ENCODE measurements at regions not wholly inside any gene's neighbourhood (a gene's known extent, or its start where the extent isn't known, plus 50 kb on each side); places are given as distances from the start of the nearest gene placed in this dataset.

DNA sequence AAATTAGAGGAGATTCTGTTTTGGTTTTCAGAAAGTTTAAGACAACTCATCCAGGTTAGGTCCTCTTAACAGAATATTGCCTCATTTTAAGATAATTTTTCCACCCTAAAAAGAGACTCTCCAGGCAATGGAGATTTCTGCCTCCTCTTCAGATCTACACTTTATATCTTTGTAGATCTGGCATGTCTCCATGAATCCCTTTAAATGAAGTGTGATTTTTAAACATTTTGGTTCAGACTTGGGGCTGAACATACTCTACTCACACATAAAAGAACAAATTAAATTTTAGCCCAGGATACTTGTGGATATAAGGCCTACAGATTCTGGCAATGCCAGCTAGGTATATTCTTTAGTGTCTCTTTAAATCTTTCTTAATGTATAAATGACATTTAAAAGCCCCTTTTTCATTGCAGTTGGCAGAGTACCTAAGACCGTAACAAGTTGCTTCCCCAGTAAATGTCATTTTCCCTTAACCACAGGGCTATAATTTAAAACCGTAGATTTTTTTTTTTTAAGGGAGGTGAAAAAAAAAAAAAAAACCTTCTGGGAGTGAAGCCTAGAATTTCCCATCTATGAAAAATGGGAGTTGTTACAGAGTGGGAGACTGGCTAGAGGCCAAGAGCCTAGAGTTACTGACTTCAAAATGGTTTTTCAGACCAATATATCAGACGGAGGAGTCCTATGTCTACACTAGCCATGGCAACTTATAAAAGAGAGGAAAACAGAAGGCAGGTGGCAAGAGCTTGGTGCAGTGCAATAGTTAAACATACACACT is 207.8 kb upstream of the TARS1 start:
- no peaks in the 10 kb centered on the region for H3K4me1 Mint-ChIP-seq (ENCODE audit: insufficient read depth, unreplicated experiment)
- TF ChIP-seq, protein P1, sequence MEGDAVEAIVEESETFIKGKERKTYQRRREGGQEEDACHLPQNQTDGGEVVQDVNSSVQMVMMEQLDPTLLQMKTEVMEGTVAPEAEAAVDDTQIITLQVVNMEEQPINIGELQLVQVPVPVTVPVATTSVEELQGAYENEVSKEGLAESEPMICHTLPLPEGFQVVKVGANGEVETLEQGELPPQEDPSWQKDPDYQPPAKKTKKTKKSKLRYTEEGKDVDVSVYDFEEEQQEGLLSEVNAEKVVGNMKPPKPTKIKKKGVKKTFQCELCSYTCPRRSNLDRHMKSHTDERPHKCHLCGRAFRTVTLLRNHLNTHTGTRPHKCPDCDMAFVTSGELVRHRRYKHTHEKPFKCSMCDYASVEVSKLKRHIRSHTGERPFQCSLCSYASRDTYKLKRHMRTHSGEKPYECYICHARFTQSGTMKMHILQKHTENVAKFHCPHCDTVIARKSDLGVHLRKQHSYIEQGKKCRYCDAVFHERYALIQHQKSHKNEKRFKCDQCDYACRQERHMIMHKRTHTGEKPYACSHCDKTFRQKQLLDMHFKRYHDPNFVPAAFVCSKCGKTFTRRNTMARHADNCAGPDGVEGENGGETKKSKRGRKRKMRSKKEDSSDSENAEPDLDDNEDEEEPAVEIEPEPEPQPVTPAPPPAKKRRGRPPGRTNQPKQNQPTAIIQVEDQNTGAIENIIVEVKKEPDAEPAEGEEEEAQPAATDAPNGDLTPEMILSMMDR (IDR thresholded peaks at IDR 0.05; ENCODE audit: unreplicated experiment): no peak
- ChIA-PET CTCF (interaction anchor here (0.7 kb wide), 1 partner anchor 181 kb away, joined by 3 read pairs; no protein-coding TSS in a partner anchor), POLR2A (interaction anchor here (0.6 kb wide), 1 partner anchor 13 kb away, joined by 4 read pairs; no protein-coding TSS in a partner anchor)
- DNase-seq (ENCODE audit: unreplicated experiment): no peak
- H3K9me3 Mint-ChIP-seq (ENCODE audit: unreplicated experiment): no peaks in the 10 kb centered on the region
- intact Hi-C loops (cut with micrococcal nuclease): no loop called here
- no peak overlapping the region for H3K4me3 Mint-ChIP-seq (ENCODE audit: unreplicated experiment)
- no peaks in the 10 kb centered on the region for H3K36me3 Mint-ChIP-seq (ENCODE audit: insufficient read depth, unreplicated experiment)
- H3K27ac Mint-ChIP-seq (ENCODE audit: low read depth, unreplicated experiment): no peak overlapping the region
- no TSS peak for BruUV-seq (replicated peaks)
- H3K27me3 Mint-ChIP-seq (ENCODE audit: insufficient read depth, unreplicated experiment): no peaks in the 10 kb centered on the region

DNA sequence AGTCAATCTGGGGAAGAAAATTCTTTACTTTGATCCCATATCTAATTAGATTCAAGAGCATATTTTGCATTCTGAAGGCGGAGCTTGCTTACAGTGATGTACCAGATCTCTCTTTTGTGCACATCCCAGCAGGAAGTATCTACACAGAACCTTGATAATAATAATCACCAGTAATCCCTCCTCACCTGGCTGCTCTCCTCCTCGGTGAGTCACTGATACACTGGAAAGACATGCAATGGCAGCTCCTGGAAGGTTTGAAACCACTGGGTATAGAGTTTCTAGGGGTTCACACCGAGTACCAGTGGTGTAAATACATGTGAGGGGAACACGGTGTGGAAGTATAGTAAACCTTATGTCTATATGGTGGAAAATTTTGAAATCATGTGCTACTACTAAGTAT is 205.5 kb upstream of the TARS1 start:
- Mint-ChIP-seq H3K4me1 (ENCODE audit: insufficient read depth, unreplicated experiment) (no peaks in the 10 kb centered on the region), H3K27ac (ENCODE audit: low read depth, unreplicated experiment) (no peak overlapping the region), H3K4me3 (ENCODE audit: unreplicated experiment) (no peak overlapping the region), H3K9me3 (ENCODE audit: unreplicated experiment) (no peaks in the 10 kb centered on the region), H3K36me3 (ENCODE audit: insufficient read depth, unreplicated experiment) (no peaks in the 10 kb centered on the region), H3K27me3 (ENCODE audit: insufficient read depth, unreplicated experiment) (no peaks in the 10 kb centered on the region)
- TF ChIP-seq, protein P1 (IDR thresholded peaks at IDR 0.05; ENCODE audit: unreplicated experiment): no peak
- DNase-seq (ENCODE audit: unreplicated experiment): no peak
- ChIA-PET POLR2A (no interaction called here), CTCF (no interaction called here)
- no TSS peak for BruUV-seq (replicated peaks)
- intact Hi-C loops (cut with micrococcal nuclease): no loop called here

DNA sequence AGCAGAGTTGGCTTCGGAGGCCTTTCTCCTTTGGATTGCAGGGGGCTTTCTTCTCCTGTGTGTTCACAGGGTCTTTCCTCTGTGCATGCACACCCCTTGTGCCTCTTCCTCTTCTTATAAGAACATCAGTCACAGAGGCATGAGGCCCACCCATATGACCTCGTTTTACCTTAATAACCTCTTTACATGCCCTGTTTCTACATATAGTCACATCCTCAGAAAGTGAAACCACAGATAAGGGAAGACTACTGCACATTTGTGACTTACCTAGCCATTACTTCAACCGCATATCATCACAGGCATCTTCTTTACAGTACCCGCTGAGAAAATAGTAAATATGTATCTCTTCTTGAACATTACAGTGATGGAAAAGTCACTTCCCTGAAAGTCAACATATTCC is 204.9 kb upstream of the TARS1 start:
- TF ChIP-seq, protein P1 (IDR thresholded peaks at IDR 0.05; ENCODE audit: unreplicated experiment): no peak
- POLR2A ChIA-PET: no interaction called here
- Mint-ChIP-seq H3K27ac (ENCODE audit: low read depth, unreplicated experiment) (no peak overlapping the region), H3K9me3 (ENCODE audit: unreplicated experiment) (no peaks in the 10 kb centered on the region), H3K4me3 (ENCODE audit: unreplicated experiment) (no peak overlapping the region), H3K4me1 (ENCODE audit: insufficient read depth, unreplicated experiment) (no peaks in the 10 kb centered on the region), H3K36me3 (ENCODE audit: insufficient read depth, unreplicated experiment) (no peaks in the 10 kb centered on the region), H3K27me3 (ENCODE audit: insufficient read depth, unreplicated experiment) (no peaks in the 10 kb centered on the region)
- CTCF ChIA-PET: no interaction called here
- intact Hi-C loops (cut with micrococcal nuclease): no loop called here
- no TSS peak for BruUV-seq (replicated peaks)
- no peak for DNase-seq (ENCODE audit: unreplicated experiment)

DNA sequence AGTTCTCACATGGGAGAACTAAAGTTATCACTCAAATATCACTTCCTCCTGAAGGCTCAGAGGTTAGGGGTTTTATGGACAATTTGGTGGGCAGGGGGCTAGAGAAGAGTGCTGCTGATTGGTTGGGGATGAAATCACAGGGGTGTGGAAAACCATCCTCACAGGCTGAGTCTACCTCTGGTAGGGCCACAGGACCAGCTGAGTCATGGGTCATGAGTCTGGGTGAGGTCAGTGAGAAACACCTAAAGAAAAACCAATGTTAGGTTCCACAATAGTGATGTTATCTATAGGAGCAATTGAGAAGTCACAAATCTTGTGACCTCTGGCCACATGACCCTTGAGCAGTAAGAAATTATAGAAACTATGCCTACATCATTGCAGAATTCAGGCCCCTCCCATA is 203.3 kb upstream of the TARS1 start:
- ChIA-PET POLR2A (interaction anchor here (0.7 kb wide), 1 partner anchor 276 kb away, joined by 3 read pairs; no protein-coding TSS in a partner anchor), CTCF (no interaction called here)
- BruUV-seq (replicated peaks): no TSS peak
- TF ChIP-seq, protein P1 (IDR thresholded peaks at IDR 0.05; ENCODE audit: unreplicated experiment): no peak
- Mint-ChIP-seq H3K9me3 (ENCODE audit: unreplicated experiment) (no peaks in the 10 kb centered on the region), H3K4me1 (ENCODE audit: insufficient read depth, unreplicated experiment) (no peaks in the 10 kb centered on the region), H3K4me3 (ENCODE audit: unreplicated experiment) (no peak overlapping the region), H3K27me3 (ENCODE audit: insufficient read depth, unreplicated experiment) (no peaks in the 10 kb centered on the region), H3K27ac (ENCODE audit: low read depth, unreplicated experiment) (peak overlapping the region; percentile 20), H3K36me3 (ENCODE audit: insufficient read depth, unreplicated experiment) (no peaks in the 10 kb centered on the region)
- DNase-seq (ENCODE audit: unreplicated experiment): no peak
- intact Hi-C loops (cut with micrococcal nuclease): no loop called here
